ENCODE measurements at regions not wholly inside any gene's neighbourhood (a gene's known extent, or its start where the extent isn't known, plus 50 kb on each side); places are given as distances from the start of the nearest gene placed in this dataset.
A peak's percentile ranks its signal among the peaks of the same experiment; 100 is the strongest.

DNA sequence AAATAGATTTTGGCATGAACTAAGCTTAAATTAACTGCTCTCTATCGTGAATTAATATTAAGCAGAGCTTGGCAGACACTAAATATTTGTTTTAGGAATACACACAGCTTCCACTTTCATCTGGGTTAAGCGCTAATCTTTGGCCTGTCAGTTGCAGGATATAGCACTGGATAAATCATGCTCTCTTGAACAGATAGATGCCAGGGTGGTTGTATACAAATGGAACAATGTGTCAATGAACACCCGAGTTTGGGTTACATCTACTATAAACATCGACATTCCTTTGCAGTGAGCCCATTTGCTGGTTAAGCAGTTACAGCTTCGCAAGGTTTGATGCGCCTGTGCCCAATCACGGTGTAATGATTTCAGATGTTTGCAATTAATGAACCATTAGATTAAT, 338.2 kb upstream of the ZFP64 start:
- Mint-ChIP-seq H3K4me3 (no peak overlapping the region), H3K36me3 (no peaks in the 10 kb centered on the region), H3K27ac (no peak overlapping the region), H3K9me3 (peaks cover 0 to 3% (median 0%) of the 10 kb centered on the region in 8 donors), H3K27me3 (peaks cover 0 to 4% of the 10 kb centered on the region in 2 donors), H3K4me1 (no peaks in the 10 kb centered on the region)
- no peaks in the 10 kb centered on the region for H3K9me3 ChIP-seq (ENCODE audit: control insufficient read depth in 1 of 2, low read length in 2 of 2)
- H3K27me3 ChIP-seq (ENCODE audit: insufficient read depth, low read length): no peaks in the 10 kb centered on the region
- H3K36me3 ChIP-seq (ENCODE audit: insufficient read depth, low read length): no peaks in the 10 kb centered on the region
- intact Hi-C loops (cut with micrococcal nuclease): no loop called here
- no peak for DNase-seq
- ChIA-PET CTCF (ENCODE audit: partially characterized antibody) (interaction anchor here (2.5 kb wide), 1 partner anchor 10 kb away, joined by 9 read pairs; no protein-coding TSS in a partner anchor), POLR2A (ENCODE audit: partially characterized antibody) (no interaction called here)
- H3K4me3 ChIP-seq (ENCODE audit: low read length in 2 of 2): no peak overlapping the region
- H3K27ac ChIP-seq (ENCODE audit: low read depth, low read length): no peak overlapping the region
- no peaks in the 10 kb centered on the region for H3K4me1 ChIP-seq (ENCODE audit: insufficient read depth, low read length)

DNA sequence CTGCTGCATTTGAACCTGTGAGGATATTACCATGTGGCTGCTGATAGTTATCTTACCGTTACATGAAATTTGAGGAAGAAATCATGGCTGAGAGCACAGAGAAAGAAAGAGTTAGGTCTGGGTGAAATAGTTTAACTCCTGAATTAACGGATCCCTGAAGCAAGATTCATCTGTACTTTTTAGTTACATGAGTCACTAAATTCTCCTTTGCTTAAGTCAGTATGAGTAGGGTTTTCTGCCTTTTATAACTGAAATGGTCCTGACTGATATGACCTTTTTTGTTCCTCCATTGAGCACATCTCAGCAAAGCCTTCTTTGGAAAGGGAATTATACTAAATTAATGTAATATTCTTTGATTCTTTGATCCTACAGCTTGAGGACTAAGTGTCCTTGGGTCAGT, 333.3 kb upstream of the ZFP64 start:
- ChIA-PET CTCF (ENCODE audit: partially characterized antibody) (no interaction called here), POLR2A (ENCODE audit: partially characterized antibody) (no interaction called here)
- peaks cover 0 to 7% (median 0%) of the 10 kb centered on the region in 8 donors for H3K9me3 Mint-ChIP-seq
- no peaks in the 10 kb centered on the region for H3K36me3 ChIP-seq (ENCODE audit: insufficient read depth, low read length)
- H3K27ac ChIP-seq (ENCODE audit: low read depth, low read length): no peak overlapping the region
- intact Hi-C loops (cut with micrococcal nuclease): no loop called here
- no peak overlapping the region for H3K27ac Mint-ChIP-seq
- no peaks in the 10 kb centered on the region for H3K27me3 ChIP-seq (ENCODE audit: insufficient read depth, low read length)
- no peaks in the 10 kb centered on the region for H3K4me1 Mint-ChIP-seq
- DNase-seq: no peak
- no peaks in the 10 kb centered on the region for H3K4me1 ChIP-seq (ENCODE audit: insufficient read depth, low read length)
- H3K36me3 Mint-ChIP-seq: no peaks in the 10 kb centered on the region
- H3K9me3 ChIP-seq (ENCODE audit: control insufficient read depth in 1 of 2, low read length in 2 of 2): no peaks in the 10 kb centered on the region
- H3K4me3 Mint-ChIP-seq: no peak overlapping the region
- H3K27me3 Mint-ChIP-seq: peaks cover 0 to 3% of the 10 kb centered on the region in 2 donors
- no peak overlapping the region for H3K4me3 ChIP-seq (ENCODE audit: low read length in 2 of 2)

DNA sequence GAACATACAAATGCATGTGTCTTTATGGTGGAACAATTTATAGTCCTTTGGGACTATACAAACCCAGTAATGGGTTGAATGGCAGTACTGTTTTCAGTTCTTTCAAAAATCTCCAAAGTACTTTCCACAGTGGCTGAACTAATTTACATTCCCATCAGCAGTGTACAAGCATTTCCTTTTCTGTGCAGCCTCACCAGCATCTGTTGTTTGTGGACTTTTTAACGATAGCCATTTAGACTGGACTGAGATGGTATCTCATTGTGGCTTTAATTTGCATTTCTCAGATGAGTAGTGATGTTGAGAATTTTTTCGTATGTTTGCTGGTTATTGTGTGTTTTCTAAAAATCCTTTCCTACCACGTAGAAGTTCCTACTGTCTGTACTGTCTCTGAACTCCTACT, 327.2 kb upstream of the ZFP64 start:
- no peak overlapping the region for H3K27ac ChIP-seq (ENCODE audit: low read depth, low read length)
- intact Hi-C loops (cut with micrococcal nuclease): loop anchor here (10.0 kb wide), 1 partner anchor 64 kb away; no protein-coding TSS in a partner anchor
- H3K27me3 ChIP-seq (ENCODE audit: insufficient read depth, low read length): no peaks in the 10 kb centered on the region
- no peaks in the 10 kb centered on the region for H3K36me3 Mint-ChIP-seq
- H3K36me3 ChIP-seq (ENCODE audit: insufficient read depth, low read length): no peaks in the 10 kb centered on the region
- peaks cover 0 to 1% of the 10 kb centered on the region in 2 donors for H3K27me3 Mint-ChIP-seq
- peaks cover 0 to 13% (median 5%) of the 10 kb centered on the region in 8 donors for H3K9me3 Mint-ChIP-seq
- H3K4me1 Mint-ChIP-seq: no peaks in the 10 kb centered on the region
- no peaks in the 10 kb centered on the region for H3K4me1 ChIP-seq (ENCODE audit: insufficient read depth, low read length)
- H3K27ac Mint-ChIP-seq: no peak overlapping the region
- H3K4me3 Mint-ChIP-seq: peak overlapping the region in 1 of 8 donors; percentile 13
- no peak for DNase-seq
- no peak overlapping the region for H3K4me3 ChIP-seq (ENCODE audit: low read length in 2 of 2)
- CTCF ChIA-PET (ENCODE audit: partially characterized antibody): no interaction called here
- POLR2A ChIA-PET (ENCODE audit: partially characterized antibody): no interaction called here
- no peaks in the 10 kb centered on the region for H3K9me3 ChIP-seq (ENCODE audit: control insufficient read depth in 1 of 2, low read length in 2 of 2)

DNA sequence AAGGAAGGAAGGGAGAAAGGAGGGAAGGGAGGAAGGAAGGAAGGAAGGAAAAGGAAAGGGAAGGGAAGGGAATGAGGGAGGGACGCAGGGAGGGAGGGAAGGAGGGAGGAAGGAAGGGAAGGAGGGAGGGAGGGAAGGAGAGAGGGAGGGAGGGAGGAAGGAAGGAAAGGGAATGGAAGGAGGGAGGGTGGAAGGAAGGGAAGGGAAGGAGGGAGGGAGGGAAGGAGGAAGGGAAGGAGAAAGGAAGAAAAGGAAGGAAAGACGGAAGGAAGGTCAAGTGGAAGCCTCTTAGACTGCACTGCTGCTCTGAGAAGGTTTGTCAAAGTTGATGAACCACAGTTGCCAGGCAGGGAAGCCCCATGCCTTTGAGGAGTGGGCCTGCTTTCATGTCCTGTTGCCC, 324.3 kb upstream of the ZFP64 start:
- H3K4me3 ChIP-seq (ENCODE audit: low read length in 2 of 2): no peak overlapping the region
- DNase-seq: no peak
- H3K27ac ChIP-seq (ENCODE audit: low read depth, low read length): no peak overlapping the region
- ChIA-PET CTCF (ENCODE audit: partially characterized antibody) (interaction anchor here (1.1 kb wide), 1 partner anchor 23 kb away, joined by 3 read pairs; no protein-coding TSS in a partner anchor), POLR2A (ENCODE audit: partially characterized antibody) (no interaction called here)
- intact Hi-C loops (cut with micrococcal nuclease): loop anchor here (10.0 kb wide), 1 partner anchor 61 kb away; no protein-coding TSS in a partner anchor
- Mint-ChIP-seq H3K9me3 (peaks cover 0 to 11% (median 5%) of the 10 kb centered on the region in 8 donors), H3K27ac (no peak overlapping the region), H3K36me3 (no peaks in the 10 kb centered on the region), H3K27me3 (no peaks in the 10 kb centered on the region), H3K4me3 (no peak overlapping the region), H3K4me1 (no peaks in the 10 kb centered on the region)
- H3K27me3 ChIP-seq (ENCODE audit: insufficient read depth, low read length): no peaks in the 10 kb centered on the region
- no peaks in the 10 kb centered on the region for H3K9me3 ChIP-seq (ENCODE audit: control insufficient read depth in 1 of 2, low read length in 2 of 2)
- no peaks in the 10 kb centered on the region for H3K4me1 ChIP-seq (ENCODE audit: insufficient read depth, low read length)
- no peaks in the 10 kb centered on the region for H3K36me3 ChIP-seq (ENCODE audit: insufficient read depth, low read length)

DNA sequence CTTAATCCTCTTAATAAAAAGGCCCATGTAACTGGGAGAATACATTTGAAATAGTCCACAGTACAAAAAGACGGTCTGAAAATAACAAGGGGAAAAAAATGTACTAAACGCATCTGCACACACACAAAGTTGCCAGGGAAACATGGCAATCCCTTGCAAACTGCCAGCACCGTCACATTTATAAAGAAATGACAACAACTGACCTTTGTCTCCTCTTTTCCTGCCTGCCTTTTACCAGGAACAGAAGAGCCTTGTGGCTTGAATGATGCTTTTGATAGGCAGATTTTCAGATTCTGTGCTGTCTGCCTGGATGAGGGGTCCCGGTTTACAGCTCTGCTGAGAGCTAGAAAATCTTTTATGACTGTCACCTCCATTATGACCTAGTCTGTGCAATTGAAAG, 308.6 kb upstream of the ZFP64 start:
- Histone ChIP-seq H3K9me3 (ENCODE audit: control insufficient read depth in 1 of 2, low read length in 2 of 2) (no peaks in the 10 kb centered on the region), H3K4me3 (ENCODE audit: low read length in 2 of 2) (no peak overlapping the region), H3K4me1 (ENCODE audit: insufficient read depth, low read length) (no peaks in the 10 kb centered on the region), H3K36me3 (ENCODE audit: insufficient read depth, low read length) (no peaks in the 10 kb centered on the region), H3K27ac (ENCODE audit: low read depth, low read length) (no peak overlapping the region), H3K27me3 (ENCODE audit: insufficient read depth, low read length) (no peaks in the 10 kb centered on the region)
- no peak for DNase-seq
- peak overlapping the region in 1 of 7 donors; percentile 54 for H3K27ac Mint-ChIP-seq
- H3K4me1 Mint-ChIP-seq: no peaks in the 10 kb centered on the region
- ChIA-PET CTCF (ENCODE audit: partially characterized antibody) (no interaction called here), POLR2A (ENCODE audit: partially characterized antibody) (no interaction called here)
- H3K36me3 Mint-ChIP-seq: no peaks in the 10 kb centered on the region
- no peak overlapping the region for H3K4me3 Mint-ChIP-seq
- H3K9me3 Mint-ChIP-seq: peaks cover 0 to 13% (median 9%) of the 10 kb centered on the region in 8 donors
- intact Hi-C loops (cut with micrococcal nuclease): no loop called here
- peaks cover 2 to 4% of the 10 kb centered on the region in 2 donors for H3K27me3 Mint-ChIP-seq

DNA sequence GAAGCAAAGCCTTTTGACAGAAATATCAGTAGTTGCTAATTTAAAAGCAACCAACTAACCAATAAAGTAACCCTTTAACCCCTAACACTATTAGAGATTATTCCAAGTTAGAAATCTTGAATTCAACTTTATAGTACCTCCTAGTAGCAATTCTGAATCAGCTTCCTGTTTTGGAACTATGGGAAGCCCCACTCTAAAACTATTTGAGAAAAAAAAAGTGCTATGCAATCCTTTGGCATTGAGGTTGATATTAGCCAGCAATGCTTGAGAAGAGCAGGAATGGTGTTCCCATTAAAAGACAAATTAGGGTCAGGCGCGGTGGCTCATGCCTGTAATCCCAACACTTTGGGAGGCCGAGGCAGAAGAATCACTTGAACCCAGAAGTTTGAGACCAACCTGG, 306.2 kb upstream of the ZFP64 start:
- Mint-ChIP-seq H3K9me3 (no peaks in the 10 kb centered on the region), H3K27me3 (peaks cover 2 to 6% of the 10 kb centered on the region in 2 donors), H3K4me1 (peaks cover 8 to 19% (median 12%) of the 10 kb centered on the region in 4 donors), H3K27ac (no peak overlapping the region), H3K36me3 (no peaks in the 10 kb centered on the region), H3K4me3 (no peak overlapping the region)
- Histone ChIP-seq H3K27me3 (ENCODE audit: insufficient read depth, low read length) (no peaks in the 10 kb centered on the region), H3K9me3 (ENCODE audit: control insufficient read depth in 1 of 2, low read length in 2 of 2) (no peaks in the 10 kb centered on the region), H3K4me1 (ENCODE audit: insufficient read depth, low read length) (peaks cover 10% of the 10 kb centered on the region), H3K27ac (ENCODE audit: low read depth, low read length) (no peak overlapping the region), H3K4me3 (ENCODE audit: low read length in 2 of 2) (no peak overlapping the region), H3K36me3 (ENCODE audit: insufficient read depth, low read length) (no peaks in the 10 kb centered on the region)
- intact Hi-C loops (cut with micrococcal nuclease): no loop called here
- ChIA-PET CTCF (ENCODE audit: partially characterized antibody) (no interaction called here), POLR2A (ENCODE audit: partially characterized antibody) (no interaction called here)
- no peak for DNase-seq

DNA sequence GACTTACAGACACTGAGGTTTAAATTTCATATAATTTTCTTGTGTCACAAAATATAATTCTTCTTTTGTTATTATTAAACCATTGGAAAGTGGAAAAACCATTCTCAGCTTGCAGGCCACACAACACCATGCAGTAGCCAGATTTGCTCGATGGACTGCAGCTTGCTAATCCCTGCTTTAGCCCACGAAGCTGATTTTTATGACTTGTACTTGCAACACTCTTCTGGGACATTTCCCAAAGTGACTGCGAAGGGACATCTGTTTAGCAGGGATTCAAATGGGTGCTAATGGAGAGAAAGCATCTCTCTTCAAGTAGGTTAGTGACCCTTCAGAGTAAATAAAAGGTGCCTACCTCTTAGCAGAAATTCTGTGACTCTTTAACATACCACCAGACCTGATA, 304.6 kb upstream of the ZFP64 start:
- Mint-ChIP-seq H3K27ac (no peak overlapping the region), H3K4me1 (peaks cover 8 to 21% (median 12%) of the 10 kb centered on the region in 4 donors), H3K27me3 (peaks cover 1 to 3% of the 10 kb centered on the region in 2 donors), H3K36me3 (no peaks in the 10 kb centered on the region), H3K9me3 (no peaks in the 10 kb centered on the region), H3K4me3 (no peak overlapping the region)
- no peak overlapping the region for H3K4me3 ChIP-seq (ENCODE audit: low read length in 2 of 2)
- ChIA-PET POLR2A (ENCODE audit: partially characterized antibody) (no interaction called here), CTCF (ENCODE audit: partially characterized antibody) (no interaction called here)
- intact Hi-C loops (cut with micrococcal nuclease): no loop called here
- H3K4me1 ChIP-seq (ENCODE audit: insufficient read depth, low read length): peaks cover 10% of the 10 kb centered on the region
- H3K27ac ChIP-seq (ENCODE audit: low read depth, low read length): no peak overlapping the region
- no peaks in the 10 kb centered on the region for H3K36me3 ChIP-seq (ENCODE audit: insufficient read depth, low read length)
- H3K9me3 ChIP-seq (ENCODE audit: control insufficient read depth in 1 of 2, low read length in 2 of 2): no peaks in the 10 kb centered on the region
- H3K27me3 ChIP-seq (ENCODE audit: insufficient read depth, low read length): no peaks in the 10 kb centered on the region
- DNase-seq: no peak

DNA sequence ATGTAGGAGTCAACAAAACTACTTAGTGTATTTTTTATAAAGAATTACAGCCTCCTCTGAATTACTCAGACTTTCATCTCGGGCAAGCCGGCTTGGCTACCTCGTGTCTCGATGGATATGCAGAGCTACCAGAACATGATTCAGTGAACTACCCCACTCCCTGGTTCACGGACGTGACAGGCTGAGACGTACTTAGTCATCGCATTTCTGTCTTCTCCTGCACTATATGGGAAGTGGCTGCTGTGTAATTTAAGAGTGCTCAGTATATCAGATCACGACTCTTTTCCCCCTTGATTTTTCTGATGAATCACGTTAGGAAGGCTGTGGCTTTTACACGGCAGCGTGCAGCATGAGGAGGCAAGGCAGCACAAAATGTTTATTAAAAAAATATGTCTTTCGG, 302.7 kb upstream of the ZFP64 start:
- Mint-ChIP-seq H3K4me1 (peaks cover 8 to 21% (median 12%) of the 10 kb centered on the region in 4 donors), H3K36me3 (no peaks in the 10 kb centered on the region), H3K4me3 (peak overlapping the region in 7 of 8 donors; percentile 33 to 77 (median 60)), H3K9me3 (no peaks in the 10 kb centered on the region), H3K27ac (peak overlapping the region in 3 of 7 donors; percentile 20 to 64 (median 31)), H3K27me3 (peaks cover 0 to 2% of the 10 kb centered on the region in 2 donors)
- intact Hi-C loops (cut with micrococcal nuclease): no loop called here
- ChIA-PET POLR2A (ENCODE audit: partially characterized antibody) (interaction anchor here (2.0 kb wide), 1 partner anchor 84 kb away, joined by 9 read pairs; no protein-coding TSS in a partner anchor), CTCF (ENCODE audit: partially characterized antibody) (no interaction called here)
- Histone ChIP-seq H3K27ac (ENCODE audit: low read depth, low read length) (no peak overlapping the region), H3K36me3 (ENCODE audit: insufficient read depth, low read length) (no peaks in the 10 kb centered on the region), H3K9me3 (ENCODE audit: control insufficient read depth in 1 of 2, low read length in 2 of 2) (no peaks in the 10 kb centered on the region), H3K4me3 (ENCODE audit: low read length in 2 of 2) (no peak overlapping the region), H3K4me1 (ENCODE audit: insufficient read depth, low read length) (peaks cover 10% of the 10 kb centered on the region), H3K27me3 (ENCODE audit: insufficient read depth, low read length) (no peaks in the 10 kb centered on the region)
- peak in 1 of 5 donors; percentile 53 for DNase-seq
